Mesothelial cell of epicardium (in vitro differentiated cells): ENCODE measurements at regions not wholly inside any gene's neighbourhood (a gene's known extent, or its start where the extent isn't known, plus 50 kb on each side); places are given as distances from the start of the nearest gene placed in this dataset.
A peak's percentile ranks its signal among the peaks of the same experiment; 100 is the strongest.

Source experiments
- DNase-seq, 2 experiments: peaks; one replicate each; pipeline ENCODE4 v3.0.0; 2021; ENCODE audit warnings: low spot score in 2 of 2; ENCODE audit not compliant: unreplicated experiment in 2 of 2
- H3K27ac Mint-ChIP-seq: 2 replicates; pipeline ENCODE4 v1.8.0; 2021; ENCODE audit warnings: mixed read lengths
- H3K27me3 Mint-ChIP-seq: 2 replicates; pipeline ENCODE4 v1.8.0; 2021; ENCODE audit warnings: low read depth, mixed read lengths
- H3K36me3 Mint-ChIP-seq: 2 replicates; pipeline ENCODE4 v1.8.0; 2021; ENCODE audit warnings: mixed read lengths
- H3K4me1 Mint-ChIP-seq: 2 replicates; pipeline ENCODE4 v1.8.0; 2021; ENCODE audit warnings: mixed read lengths
- H3K4me3 Mint-ChIP-seq: 2 replicates; pipeline ENCODE4 v1.8.0; 2021; ENCODE audit warnings: mild to moderate bottlenecking, moderate library complexity, mixed read lengths
- H3K9me3 Mint-ChIP-seq: 2 replicates; pipeline ENCODE4 v1.8.0; 2021; ENCODE audit warnings: mixed read lengths
- TF ChIP-seq, protein P1 (sequence below): fragments of 200-600 bp; sonication (generic); IDR thresholded peaks from one replicate; pipeline ENCODE4 v1.5.0; 2021; ENCODE audit warnings: antibody characterized with exemption; ENCODE audit not compliant: unreplicated experiment

DNA sequence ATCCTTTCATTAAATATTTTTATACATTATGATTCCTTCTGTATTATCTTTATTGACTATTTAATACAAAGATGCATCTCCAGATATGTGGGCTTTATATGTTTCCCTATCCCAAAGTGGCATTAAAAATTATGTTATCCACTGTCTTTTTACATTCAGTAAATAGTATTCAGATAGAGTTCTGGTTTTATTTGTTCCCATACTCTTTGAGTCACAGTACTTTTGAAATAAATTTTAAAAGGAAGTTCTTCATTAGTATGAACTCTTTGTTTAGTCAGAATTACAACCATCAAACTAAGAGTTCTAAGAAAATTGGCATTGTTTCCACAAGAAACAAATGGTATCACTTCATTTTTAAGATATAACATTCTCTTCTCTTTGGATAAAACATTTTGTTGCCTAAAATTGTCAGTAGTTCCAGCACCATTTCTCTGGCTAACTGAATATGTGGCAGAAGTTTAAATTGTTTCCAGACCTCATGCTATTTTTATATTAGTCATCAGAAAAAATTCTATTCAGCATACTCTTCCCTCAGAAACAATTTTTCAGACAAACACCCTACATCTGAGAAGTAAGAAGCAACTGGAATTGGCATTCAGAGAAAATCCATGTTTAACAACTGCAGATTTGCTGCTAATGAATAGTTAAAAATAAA lies 88.5 kb upstream of the COL5A2 start:
- Mint-ChIP-seq H3K4me1 (peaks cover 2% of the 10 kb centered on the region), H3K36me3 (peaks cover 9% of the 10 kb centered on the region), H3K27me3 (no peaks in the 10 kb centered on the region), H3K27ac (peak overlapping the region; percentile 39), H3K9me3 (peaks cover 33% of the 10 kb centered on the region), H3K4me3 (no peak overlapping the region)
- DNase-seq = no peak
- TF ChIP-seq, protein P1, sequence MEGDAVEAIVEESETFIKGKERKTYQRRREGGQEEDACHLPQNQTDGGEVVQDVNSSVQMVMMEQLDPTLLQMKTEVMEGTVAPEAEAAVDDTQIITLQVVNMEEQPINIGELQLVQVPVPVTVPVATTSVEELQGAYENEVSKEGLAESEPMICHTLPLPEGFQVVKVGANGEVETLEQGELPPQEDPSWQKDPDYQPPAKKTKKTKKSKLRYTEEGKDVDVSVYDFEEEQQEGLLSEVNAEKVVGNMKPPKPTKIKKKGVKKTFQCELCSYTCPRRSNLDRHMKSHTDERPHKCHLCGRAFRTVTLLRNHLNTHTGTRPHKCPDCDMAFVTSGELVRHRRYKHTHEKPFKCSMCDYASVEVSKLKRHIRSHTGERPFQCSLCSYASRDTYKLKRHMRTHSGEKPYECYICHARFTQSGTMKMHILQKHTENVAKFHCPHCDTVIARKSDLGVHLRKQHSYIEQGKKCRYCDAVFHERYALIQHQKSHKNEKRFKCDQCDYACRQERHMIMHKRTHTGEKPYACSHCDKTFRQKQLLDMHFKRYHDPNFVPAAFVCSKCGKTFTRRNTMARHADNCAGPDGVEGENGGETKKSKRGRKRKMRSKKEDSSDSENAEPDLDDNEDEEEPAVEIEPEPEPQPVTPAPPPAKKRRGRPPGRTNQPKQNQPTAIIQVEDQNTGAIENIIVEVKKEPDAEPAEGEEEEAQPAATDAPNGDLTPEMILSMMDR = no peak

- H3K36me3 Mint-ChIP-seq = peaks cover 9% of the 10 kb centered on the region
- TF ChIP-seq, protein P1 = no peak
- peaks cover 33% of the 10 kb centered on the region for H3K9me3 Mint-ChIP-seq
- peaks cover 2% of the 10 kb centered on the region for H3K4me1 Mint-ChIP-seq
- no peak overlapping the region for H3K4me3 Mint-ChIP-seq
- H3K27me3 Mint-ChIP-seq = no peaks in the 10 kb centered on the region
- no peak for DNase-seq
- H3K27ac Mint-ChIP-seq = no peak overlapping the region
Observed at GRCh38 chr2:189268763-189269162, 89.2 kb upstream of the COL5A2 start.

- DNase-seq = no peak
- Mint-ChIP-seq H3K27me3 (no peaks in the 10 kb centered on the region), H3K36me3 (no peaks in the 10 kb centered on the region), H3K4me1 (peaks cover 9% of the 10 kb centered on the region), H3K27ac (no peak overlapping the region), H3K9me3 (peaks cover 27% of the 10 kb centered on the region), H3K4me3 (no peak overlapping the region)
- TF ChIP-seq, protein P1 = no peak
Observed at GRCh38 chr2:189273734-189274133, 94.2 kb upstream of the COL5A2 start.

GRCh38 chr2:189274361-189274760 lies 94.8 kb upstream of the COL5A2 start:
- TF ChIP-seq, protein P1 = no peak
- H3K27ac Mint-ChIP-seq = peak overlapping the region; percentile 81
- no peak overlapping the region for H3K4me3 Mint-ChIP-seq
- DNase-seq = no peak
- H3K27me3 Mint-ChIP-seq = no peaks in the 10 kb centered on the region
- no peaks in the 10 kb centered on the region for H3K36me3 Mint-ChIP-seq
- H3K4me1 Mint-ChIP-seq = peaks cover 9% of the 10 kb centered on the region
- peaks cover 25% of the 10 kb centered on the region for H3K9me3 Mint-ChIP-seq

- H3K36me3 Mint-ChIP-seq = no peaks in the 10 kb centered on the region
- peaks cover 9% of the 10 kb centered on the region for H3K4me1 Mint-ChIP-seq
Observed at GRCh38 chr2:189276277-189276676, 96.7 kb upstream of the COL5A2 start.

More at GRCh38 chr2:189276277-189276676, 96.7 kb upstream of the COL5A2 start:
- TF ChIP-seq, protein P1 = no peak
- Mint-ChIP-seq H3K27me3 (no peaks in the 10 kb centered on the region), H3K27ac (peak overlapping the region; percentile 48), H3K9me3 (peaks cover 10% of the 10 kb centered on the region), H3K4me3 (no peak overlapping the region)
- DNase-seq = no peak
